HG02759 (cell line): ENCODE measurements at regions not wholly inside any gene's neighbourhood (a gene's known extent, or its start where the extent isn't known, plus 50 kb on each side); places are given as distances from the start of the nearest gene placed in this dataset.
"Not testable (repeated sequence)": the region's sequence is repeated elsewhere in the genome, so short reads cannot be mapped to it uniquely, and the experiment has no call there.

ENCODE experiments used
- ATAC-seq: cut with Tn5 transposase; IDR thresholded peaks from one replicate; pipeline ENCODE4 v1.9.1; 2021; ENCODE audit warnings: mild to moderate bottlenecking, moderate library complexity; ENCODE audit not compliant: unreplicated experiment

DNA sequence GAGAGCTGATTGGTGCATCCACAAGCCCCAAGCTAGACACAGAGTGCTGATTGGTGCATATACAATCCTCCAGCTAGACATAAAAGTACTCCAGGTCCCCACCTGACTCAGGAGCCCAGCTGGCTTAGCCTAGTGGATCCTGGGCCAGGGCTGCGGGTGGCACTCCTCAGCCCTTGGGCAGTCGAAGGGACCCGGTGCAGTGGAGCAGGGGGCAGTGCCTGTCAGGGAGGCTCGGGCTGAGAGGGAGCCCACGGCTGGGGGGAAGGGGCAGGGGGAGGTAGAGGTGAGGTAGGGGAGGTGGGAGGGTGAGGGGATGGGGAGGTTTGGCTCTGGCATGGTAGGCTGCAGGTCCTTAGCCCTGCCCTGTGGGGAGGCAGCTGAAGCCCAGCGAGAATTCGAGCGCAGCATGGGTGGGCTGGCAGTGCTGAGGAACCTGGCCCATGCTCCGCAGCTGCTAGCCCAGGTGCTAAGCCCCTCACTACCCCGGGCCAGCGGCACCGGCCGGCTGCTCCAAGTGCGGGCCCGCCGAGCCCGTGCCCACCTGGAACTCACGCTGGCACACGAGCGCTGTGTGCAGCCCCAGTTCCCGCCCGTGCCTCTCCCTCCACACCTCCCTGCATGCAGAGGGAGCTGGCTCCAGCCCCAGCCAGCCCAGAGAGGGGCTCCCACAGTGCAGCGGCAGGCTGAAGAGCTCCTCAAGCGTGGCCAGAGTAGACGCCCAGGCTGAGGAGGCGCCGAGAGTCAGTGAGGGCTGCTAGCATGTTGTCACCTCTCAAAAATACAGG lies 742.8 kb downstream of the FAM181B start:
- no peak for ATAC-seq

DNA sequence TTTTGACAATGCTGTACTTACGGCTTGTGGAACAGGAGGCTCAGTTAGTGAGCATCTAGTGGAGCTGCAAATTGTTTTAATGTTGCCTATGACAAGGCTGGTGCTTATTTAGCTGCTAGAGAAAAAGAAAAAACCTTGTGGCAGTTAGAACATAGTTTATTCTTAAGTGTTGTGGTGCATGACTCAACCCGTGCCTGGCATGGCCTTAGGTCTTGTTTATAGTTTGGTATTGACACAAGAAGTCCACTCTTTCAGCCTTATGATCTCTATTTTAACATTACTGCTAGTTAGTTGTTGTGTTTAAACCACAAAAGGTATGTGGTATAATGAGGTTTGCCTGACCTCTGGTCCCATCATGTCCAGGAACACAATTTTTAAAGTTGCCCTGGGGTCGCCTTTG lies 744.6 kb downstream of the FAM181B start:
- ATAC-seq = no peak

DNA sequence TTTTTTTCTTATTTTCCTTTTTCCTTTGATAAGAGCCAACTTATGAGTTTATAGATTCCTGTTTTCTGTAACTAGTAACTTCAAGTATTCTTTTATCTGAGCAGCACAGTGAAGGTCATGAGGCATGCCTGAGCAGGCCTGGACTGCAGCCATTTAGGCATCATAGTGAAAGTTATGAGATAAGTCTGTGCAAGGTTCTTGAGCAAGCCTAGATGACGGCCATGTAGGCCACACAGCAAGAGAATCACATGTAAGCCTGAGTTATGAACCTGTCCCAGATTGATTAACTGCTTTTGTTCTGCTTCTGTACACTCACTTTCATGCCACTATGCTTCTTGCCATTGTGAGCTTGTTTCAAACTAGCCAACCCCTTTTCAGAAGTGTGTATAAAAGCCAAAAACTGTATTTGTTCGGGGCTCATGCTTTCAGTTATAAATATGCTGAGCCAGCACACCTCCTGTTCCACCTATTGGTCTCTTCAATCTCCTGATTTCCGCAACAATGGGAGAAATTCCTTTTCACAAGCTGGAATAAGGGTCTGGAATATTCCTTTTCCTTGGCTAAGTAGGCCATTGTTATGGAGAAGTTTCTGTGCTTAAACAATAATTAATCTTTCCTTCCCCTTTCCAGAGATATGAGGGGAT lies 745.7 kb downstream of the FAM181B start:
- peak; percentile 71 for ATAC-seq

DNA sequence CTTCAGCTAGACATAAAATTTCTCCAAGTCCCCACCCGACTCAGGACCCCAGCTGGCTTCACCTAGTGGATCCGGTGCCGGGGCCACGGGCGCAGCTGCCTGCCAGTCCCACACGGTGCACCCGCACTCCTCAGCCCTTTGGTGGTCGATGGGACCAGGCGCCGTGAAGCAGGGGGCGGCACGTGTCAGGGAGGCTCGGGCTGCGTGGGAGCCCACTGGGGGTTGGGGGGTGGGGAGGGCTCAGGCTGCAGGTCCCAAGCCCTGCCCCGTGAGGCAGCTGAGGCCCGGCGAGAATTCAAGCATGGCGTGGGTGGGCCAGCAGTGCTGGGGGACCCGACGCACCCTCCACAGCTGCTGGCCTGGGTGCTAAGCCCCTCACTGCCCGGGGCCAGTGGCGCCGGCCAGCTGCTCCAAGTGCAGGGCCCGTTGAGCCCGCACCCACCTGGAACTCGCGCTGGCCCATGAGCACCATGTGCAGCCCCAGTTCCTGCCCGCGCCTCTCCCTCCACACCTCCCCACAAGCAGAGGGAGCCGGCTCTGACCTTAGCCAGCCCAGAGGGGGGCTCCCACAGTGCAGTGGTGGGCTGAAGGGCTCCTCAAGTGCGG lies 747.0 kb downstream of the FAM181B start:
- no peak for ATAC-seq

DNA sequence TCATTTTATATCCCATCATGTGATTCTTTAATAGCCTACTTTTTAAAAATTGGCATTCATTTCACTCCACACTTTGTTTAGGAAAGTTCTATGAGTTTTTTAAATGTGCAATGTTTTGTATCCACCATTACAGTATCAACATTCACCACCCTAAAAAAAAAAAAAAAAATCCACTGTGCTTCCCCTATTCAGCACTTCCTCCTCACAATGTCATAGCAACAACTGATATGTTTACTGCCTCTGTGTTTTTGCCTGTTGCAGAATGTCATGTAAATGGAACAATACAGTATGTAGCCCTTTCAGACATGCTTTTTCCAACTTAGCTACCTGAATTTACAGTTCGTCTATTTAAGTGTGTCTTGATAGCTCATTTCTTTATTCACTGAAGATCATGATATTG lies 754.2 kb downstream of the FAM181B start:
- no peak for ATAC-seq

DNA sequence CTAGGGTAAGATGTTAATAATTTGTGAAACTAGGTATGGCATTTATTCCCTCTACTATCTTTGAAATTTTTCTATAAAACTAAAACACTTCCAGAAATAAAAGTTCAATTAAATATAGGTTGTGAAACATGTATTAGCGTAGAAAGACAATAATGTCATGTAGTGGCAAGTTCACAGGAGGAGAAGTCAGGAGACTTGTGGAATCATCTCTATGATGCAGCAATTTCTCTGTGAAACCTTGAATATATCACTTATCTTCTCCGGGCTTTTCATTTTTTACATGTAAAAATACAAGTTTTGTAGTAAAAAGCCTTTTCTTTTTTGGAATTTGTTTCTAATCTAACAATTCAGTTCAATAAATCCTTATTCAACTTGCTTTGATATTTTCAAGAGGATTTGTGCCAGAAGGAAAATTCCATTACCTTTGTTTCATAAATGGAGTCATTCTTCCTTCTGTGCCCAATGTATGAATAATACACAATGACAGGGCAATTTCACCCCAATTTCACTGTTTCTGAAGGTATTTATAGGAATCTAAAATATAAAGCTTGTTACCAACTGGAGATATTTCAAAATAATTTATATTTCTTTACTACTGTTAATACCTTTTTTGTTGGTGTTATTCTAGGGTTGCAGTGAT lies 758.3 kb downstream of the FAM181B start:
- no peak for ATAC-seq

DNA sequence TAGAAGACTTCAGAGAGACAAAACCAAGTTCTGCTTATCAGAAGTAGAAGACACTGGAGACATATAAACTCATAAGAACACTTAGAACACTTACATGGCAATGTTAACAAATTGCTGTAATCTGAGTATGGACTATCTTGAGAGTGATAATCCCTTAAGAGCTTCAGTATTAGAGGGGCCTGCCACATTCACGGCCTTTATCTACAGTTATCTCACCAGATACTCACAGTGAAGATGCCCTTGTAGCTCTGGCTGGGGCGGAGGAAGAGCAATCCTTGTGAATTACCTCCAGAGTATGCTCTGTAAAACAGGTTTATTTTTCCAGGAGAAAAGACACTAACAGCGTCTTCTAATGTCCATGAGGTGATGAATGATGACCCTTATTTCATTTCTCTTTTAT lies 762.8 kb downstream of the FAM181B start:
- no peak for ATAC-seq

DNA sequence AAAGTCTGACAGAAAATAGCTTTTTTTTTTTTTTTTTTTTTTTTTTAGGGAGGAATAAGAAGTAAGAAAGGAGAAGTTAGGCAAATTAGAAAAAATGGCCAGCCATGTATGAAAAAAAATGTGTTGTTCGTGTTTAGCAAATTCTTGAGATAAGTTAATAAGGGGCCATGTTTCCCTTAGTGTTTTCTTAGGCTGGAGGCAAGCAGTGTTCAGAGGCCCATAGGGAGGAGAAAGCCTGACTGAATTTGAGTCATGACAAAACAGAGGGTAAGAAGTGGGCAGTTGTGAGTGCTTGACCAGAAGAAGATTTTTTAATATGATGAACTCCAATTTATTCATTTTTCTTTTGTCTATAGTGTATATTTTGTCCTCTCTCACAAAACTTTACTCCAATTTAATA lies 766.4 kb downstream of the FAM181B start:
- no peak for ATAC-seq

DNA sequence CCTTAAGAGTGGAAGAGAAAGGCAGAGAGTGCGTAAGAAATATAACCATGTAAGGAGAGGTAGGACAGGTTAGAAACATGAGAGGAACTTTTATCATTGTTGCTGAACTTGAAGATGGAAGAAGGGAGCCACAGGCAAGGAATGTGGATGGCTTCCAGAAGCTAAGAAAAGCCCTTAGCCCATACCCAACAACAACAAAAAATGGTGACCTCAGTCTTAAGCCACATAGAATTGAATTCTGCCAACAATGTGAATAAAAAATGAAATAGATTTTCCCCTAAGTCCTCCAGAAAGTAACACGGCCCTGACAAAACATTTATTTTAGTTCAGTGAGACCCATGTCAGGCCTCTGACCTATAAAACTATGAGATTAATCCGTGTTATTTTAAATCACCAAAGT lies 767.3 kb downstream of the FAM181B start:
- no peak for ATAC-seq

DNA sequence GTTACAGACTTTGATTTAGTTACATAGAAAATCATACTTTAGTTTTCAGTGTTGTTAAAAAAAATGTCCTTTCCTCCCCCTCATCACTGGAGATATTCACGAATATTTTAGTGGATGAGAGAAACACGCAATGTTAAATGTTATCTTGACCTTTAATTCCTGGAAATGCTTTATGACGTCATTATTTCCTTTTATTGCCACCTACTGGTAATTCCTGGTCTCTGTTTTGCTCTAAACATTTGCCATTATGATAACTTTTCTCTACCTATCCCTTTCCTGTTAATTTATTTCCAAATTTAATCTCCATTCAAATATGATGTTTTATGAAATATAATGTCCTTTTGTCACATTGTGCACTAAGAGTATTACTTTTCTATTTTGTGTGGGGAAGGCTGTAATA lies 770.6 kb downstream of the FAM181B start:
- no peak for ATAC-seq

DNA sequence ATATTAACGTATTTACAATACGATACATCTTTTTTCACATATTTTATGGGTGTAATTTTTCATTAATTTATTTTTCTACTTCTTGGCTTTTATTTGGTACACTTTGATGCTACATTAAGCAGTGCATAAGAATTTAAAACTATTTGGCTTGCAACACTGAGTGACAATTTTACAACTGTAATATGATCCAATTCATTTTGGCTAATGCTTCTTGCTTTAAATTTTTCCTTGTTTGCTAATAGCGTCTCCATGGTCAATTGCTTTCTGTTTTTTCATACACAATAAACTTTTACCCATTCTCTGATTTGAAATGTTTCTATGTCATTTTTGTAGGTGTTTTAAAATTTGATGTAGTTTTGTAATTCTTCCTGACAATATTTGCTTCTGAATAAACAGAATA lies 773.2 kb downstream of the FAM181B start:
- ATAC-seq = no peak

DNA sequence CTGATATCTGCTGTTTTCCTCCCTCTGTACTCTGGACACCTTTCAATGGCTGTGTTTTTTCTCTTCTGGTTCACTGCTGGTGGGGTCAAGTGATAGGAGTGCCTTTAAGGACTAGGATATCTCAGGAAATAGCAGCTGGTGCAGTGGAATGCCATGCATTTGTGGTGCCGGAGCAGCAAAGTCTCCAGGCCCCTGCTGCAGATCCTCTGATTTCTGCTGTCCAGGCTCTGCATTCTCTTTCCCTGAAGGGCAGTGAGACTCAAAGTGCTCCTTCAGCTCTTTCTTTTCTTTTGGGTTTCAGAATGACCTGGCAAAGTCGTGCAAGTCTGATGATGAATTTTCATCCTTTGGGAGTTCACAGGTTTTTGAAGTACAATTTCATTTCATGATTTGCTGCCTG lies 774.3 kb downstream of the FAM181B start:
- ATAC-seq = no peak

DNA sequence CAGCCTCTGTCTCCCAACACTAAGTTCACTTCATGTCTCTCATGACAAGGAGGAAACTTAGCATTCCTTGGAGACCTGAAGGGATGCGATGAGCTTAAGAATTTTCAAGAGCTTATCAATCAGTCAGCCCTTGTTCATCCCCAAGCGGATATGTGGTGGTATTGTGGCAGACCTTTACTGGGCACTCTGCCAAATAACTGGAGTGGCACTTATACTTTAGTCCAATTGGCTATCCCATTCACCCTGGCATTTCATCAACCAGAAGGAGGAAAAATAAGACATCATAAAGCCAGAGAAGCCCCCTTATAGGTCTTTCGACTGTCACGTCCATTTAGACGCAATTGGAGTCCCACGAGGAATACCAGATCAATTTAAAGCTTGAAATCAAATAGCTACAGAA lies 779.4 kb downstream of the FAM181B start:
- not testable (repeated sequence) for ATAC-seq

DNA sequence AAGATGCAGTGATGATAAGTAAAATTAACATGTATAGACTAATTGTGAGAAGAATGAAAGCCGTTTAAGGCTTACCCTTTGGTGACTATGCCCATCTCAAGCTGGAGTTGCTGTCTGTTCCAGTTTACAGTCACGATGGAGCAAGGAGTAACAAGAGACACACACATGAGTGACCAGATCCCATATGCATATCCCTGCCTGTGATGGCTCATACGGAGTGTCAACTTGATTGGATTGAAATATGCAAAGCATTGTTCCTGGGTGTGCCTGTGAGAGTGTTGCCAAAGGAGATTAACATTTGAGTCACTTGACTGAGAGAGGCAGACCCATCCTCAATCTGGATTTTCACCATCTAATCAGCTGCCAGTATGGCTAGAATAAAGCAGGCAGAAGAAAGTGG lies 786.8 kb downstream of the FAM181B start:
- ATAC-seq = no peak

DNA sequence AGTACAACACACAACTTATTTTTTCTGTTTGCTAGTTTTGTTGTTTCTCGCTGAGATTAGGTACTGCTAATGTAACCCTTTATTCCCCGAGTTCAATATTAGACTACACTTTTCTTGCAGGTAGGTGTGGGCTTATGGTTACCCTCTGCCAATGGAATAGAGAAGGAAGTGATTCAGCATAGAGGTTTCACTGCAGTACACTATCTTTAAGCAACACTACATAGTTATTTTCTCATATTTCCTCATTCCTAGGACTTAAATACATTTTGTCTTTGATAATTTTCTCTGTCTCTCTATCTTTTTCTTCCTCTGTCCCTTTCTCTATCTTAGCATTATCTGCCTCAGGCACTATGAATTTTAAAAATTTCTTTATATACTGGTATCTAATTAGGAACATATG lies 791.0 kb downstream of the FAM181B start:
- no peak for ATAC-seq

DNA sequence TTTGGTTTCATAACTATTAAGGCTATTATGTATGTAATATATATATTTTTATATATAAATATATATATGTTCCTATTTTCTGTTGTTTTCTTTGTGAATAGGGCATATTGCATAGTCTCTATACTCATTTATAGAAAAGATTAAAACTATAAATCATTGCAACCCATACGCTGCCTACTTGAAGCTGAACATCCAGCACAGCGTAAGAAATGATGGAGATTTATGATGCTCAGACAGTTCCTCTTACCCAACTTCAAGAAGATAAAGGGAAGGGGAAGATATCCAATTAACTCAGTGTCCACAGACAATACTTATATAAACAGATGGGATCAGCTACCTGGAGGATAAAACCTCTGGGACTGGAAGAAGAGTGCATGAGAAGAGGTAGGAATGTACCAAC lies 791.7 kb downstream of the FAM181B start:
- no peak for ATAC-seq

DNA sequence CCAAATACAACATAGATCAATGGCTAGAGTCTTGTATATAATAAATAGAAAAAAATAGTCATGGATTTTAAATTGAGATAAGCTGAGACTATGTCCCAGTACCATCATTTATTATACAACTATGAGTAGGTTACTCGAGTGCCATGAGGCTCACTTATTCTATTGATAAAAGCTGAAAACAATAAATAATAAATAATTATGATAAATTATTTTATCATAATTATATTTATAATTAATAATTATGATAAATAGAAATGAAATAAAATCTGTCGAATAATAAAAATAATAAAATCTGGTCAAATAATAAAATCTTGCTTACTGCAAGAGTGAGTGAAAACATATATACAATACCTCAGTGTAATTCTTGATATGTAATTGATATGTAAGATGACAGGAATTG lies 801.4 kb downstream of the FAM181B start:
- no peak for ATAC-seq

DNA sequence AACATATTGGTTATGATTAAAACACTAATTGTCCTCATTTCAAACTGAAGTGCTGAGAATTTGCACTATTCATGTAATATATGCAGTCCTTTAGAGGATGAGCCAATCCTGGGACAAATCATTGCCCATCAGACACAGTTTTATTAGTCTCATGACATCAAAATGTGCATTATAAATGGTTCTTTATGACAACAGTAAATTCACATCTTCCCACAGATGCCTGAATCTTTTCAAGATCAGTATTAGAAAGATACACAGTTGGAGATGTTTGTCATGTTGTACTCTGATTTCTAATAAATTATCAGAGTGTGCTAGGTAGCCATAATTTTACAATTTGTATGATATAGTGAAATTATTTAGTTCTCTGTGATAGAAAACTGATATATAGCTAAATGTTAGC lies 813.5 kb downstream of the FAM181B start:
- ATAC-seq = no peak

DNA sequence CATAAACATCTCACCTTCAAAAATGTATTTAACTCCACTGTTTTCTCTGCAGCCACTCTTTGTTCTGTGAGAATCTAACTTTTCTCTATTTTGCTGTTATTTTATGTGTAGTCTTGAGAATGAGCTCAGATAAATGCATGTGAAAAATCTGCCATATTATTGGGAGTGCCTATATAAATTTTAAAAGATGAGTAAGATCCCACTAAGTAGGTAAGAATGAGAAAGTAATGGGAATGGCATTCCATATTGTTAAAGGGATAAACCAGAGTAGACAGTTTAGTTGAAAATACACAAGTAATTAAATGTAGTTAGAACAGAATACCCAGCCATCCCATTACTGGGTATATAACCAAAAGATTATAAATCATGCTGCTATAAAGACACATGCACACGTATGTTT lies 817.2 kb downstream of the FAM181B start:
- no peak for ATAC-seq

DNA sequence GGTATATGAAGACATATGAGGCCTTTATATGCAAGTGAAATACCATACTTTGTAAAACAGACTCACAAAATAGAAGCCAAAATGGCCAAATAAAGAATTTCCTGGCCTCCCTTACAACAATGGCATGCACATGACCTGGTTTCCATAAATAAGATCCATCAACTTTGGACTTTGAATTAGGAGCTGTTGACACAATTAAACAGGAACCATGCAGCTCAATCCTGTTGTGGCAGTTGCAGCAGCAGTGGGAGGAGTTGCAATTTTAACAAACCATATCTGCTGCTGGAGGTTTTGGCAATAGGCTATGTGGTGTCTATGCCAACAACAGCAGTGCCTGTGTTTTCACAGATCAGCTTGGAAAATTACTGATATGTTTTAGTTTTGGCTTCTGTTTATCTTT lies 818.6 kb downstream of the FAM181B start:
- ATAC-seq = no peak

DNA sequence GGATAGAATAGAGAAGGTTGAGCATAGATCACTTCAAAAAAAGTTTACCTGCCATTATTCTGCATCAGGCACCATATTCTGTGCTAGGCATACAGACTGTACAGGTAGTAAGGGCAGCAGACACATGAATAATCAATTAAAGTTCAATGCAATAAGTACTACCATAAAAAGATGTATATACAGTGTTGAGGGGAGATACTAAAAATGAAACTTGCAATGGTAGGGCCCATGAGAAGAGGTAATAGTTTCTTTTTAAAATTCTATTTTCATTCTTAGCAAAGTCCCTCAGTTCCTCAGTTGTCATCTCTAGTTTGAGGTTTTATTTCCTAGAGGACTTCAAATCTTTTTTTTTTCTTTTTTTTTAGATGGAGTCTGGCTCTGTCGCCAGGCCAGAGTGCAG lies 819.9 kb downstream of the FAM181B start:
- no peak for ATAC-seq

DNA sequence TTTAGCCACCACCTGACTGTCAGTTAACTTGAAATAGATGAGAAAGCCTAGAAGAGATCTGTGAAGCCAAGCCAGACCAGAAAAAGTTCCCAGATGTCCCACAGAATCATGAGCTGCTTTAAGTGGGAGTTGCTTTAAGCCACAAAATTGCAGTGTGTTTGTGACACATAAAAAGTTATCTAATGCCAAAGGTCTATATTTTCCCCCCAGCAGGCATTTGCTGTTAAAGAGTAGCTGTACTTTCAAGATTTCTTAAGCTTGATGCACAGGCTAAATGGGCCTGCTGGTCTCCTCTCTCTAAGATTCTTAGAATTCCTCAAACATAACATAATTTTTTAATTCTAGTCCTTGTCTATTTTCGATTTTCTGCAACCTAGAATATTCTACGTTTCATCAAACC lies 825.7 kb downstream of the FAM181B start:
- no peak for ATAC-seq
